Activated CD8-positive, alpha-beta memory T cell treated with anti-CD3 and anti-CD28 coated beads, Interleukin-2, amount 50 U/mL, for 48 hours (primary cell): ENCODE measurements at regions not wholly inside any gene's neighbourhood (a gene's known extent, or its start where the extent isn't known, plus 50 kb on each side); places are given as distances from the start of the nearest gene placed in this dataset.
"Not testable (repeated sequence)": the region's sequence is repeated elsewhere in the genome, so short reads cannot be mapped to it uniquely, and the experiment has no call there.

Experiments
- DNase-seq: peaks from one replicate; pipeline ENCODE4 v3.0.0-alpha.2; 2020

- no peak for DNase-seq
Observed at GRCh38 chr9:109986521-109986991, 206.6 kb downstream of the PALM2AKAP2 start.

GRCh38 chr9:109989296-109989695 is 209.3 kb downstream of the PALM2AKAP2 start:
- no peak for DNase-seq

- DNase-seq, result no peak
Observed at GRCh38 chr9:109990541-109990940, 210.5 kb downstream of the PALM2AKAP2 start.

GRCh38 chr9:109992293-109992692 is 212.3 kb downstream of the PALM2AKAP2 start:
- DNase-seq, result no peak

- no peak for DNase-seq
Observed at GRCh38 chr9:109993250-109993978, 213.4 kb downstream of the PALM2AKAP2 start.

GRCh38 chr9:109994141-109994540 is 213.8 kb downstream of the C9orf152 start:
- DNase-seq, result no peak

- DNase-seq, result no peak
Observed at GRCh38 chr9:109996936-109997580, 210.9 kb downstream of the C9orf152 start.

- no peak for DNase-seq
Observed at GRCh38 chr9:109997682-109998081, 210.3 kb downstream of the C9orf152 start.

GRCh38 chr9:110005521-110005920 is 202.4 kb downstream of the C9orf152 start:
- not testable (repeated sequence) for DNase-seq

- no peak for DNase-seq
Observed at GRCh38 chr9:110006657-110007056, 201.3 kb downstream of the C9orf152 start.

- DNase-seq, result no peak
Observed at GRCh38 chr9:110007477-110008270, 200.3 kb downstream of the C9orf152 start.

GRCh38 chr9:110008663-110009062 is 199.3 kb downstream of the C9orf152 start:
- no peak for DNase-seq

GRCh38 chr9:110011628-110012320 is 196.2 kb downstream of the C9orf152 start:
- DNase-seq, result no peak

- DNase-seq, result no peak
Observed at GRCh38 chr9:110013064-110013463, 194.9 kb downstream of the C9orf152 start.

GRCh38 chr9:110015759-110016158 is 192.2 kb downstream of the C9orf152 start:
- DNase-seq, result no peak

- no peak for DNase-seq
Observed at GRCh38 chr9:110016340-110016739, 191.6 kb downstream of the C9orf152 start.

- DNase-seq, result not testable (repeated sequence)
Observed at GRCh38 chr9:110020216-110020615, 187.7 kb downstream of the C9orf152 start.

GRCh38 chr9:110021891-110022290 is 186.1 kb downstream of the C9orf152 start:
- no peak for DNase-seq

GRCh38 chr9:110023221-110023620 is 184.7 kb downstream of the C9orf152 start:
- DNase-seq, result not testable (repeated sequence)

GRCh38 chr9:110025551-110026170 is 182.3 kb downstream of the C9orf152 start:
- DNase-seq, result no peak

- DNase-seq, result no peak
Observed at GRCh38 chr9:110027671-110028081, 180.3 kb downstream of the C9orf152 start.

- no peak for DNase-seq
Observed at GRCh38 chr9:110028271-110028670, 179.7 kb downstream of the C9orf152 start.
